Nephron progenitor cell (in vitro differentiated cells): ENCODE measurements at regions not wholly inside any gene's neighbourhood (a gene's known extent, or its start where the extent isn't known, plus 50 kb on each side); places are given as distances from the start of the nearest gene placed in this dataset.

Experiments
- DNase-seq: peaks from one replicate; pipeline ENCODE4 v3.0.0; 2021
- H3K27ac Mint-ChIP-seq: 2 replicates; pipeline ENCODE4 v1.8.0; 2021; ENCODE audit warnings: mild to moderate bottlenecking, moderate library complexity, mixed read lengths
- H3K27me3 Mint-ChIP-seq: 2 replicates; pipeline ENCODE4 v1.8.0; 2021; ENCODE audit warnings: mild to moderate bottlenecking, low read depth, mixed read lengths; ENCODE audit not compliant: poor library complexity
- H3K36me3 Mint-ChIP-seq: 2 replicates; pipeline ENCODE4 v1.8.0; 2021; ENCODE audit warnings: low read depth, mixed read lengths
- H3K4me1 Mint-ChIP-seq: 2 replicates; pipeline ENCODE4 v1.8.0; 2021; ENCODE audit warnings: mixed read lengths
- H3K4me3 Mint-ChIP-seq: 2 replicates; pipeline ENCODE4 v1.8.0; 2021; ENCODE audit warnings: mild to moderate bottlenecking, moderate library complexity, mixed read lengths
- H3K9me3 Mint-ChIP-seq: 2 replicates; pipeline ENCODE4 v1.8.0; 2021; ENCODE audit warnings: mild to moderate bottlenecking, moderate library complexity, mixed read lengths
- CTCF ChIP-seq: fragments of 200-600 bp; sonication (generic); IDR thresholded peaks from 2 replicates; pipeline ENCODE4 v1.5.0; 2021; ENCODE audit warnings: antibody characterized with exemption

GRCh38 chr1:212519131-212519530 lies 86.4 kb downstream of the NENF start:
- Mint-ChIP-seq H3K9me3 (no peaks in the 10 kb centered on the region), H3K27ac (no peak overlapping the region), H3K36me3 (no peaks in the 10 kb centered on the region), H3K27me3 (peaks cover 25% of the 10 kb centered on the region), H3K4me1 (peaks cover 19% of the 10 kb centered on the region), H3K4me3 (no peak overlapping the region)
- no peak for TF ChIP-seq CTCF
- no peak for DNase-seq

- no peak for TF ChIP-seq CTCF
- Mint-ChIP-seq H3K4me3 (no peak overlapping the region), H3K9me3 (no peaks in the 10 kb centered on the region), H3K27me3 (peaks cover 21% of the 10 kb centered on the region), H3K36me3 (no peaks in the 10 kb centered on the region), H3K4me1 (peaks cover 17% of the 10 kb centered on the region), H3K27ac (no peak overlapping the region)
- no peak for DNase-seq
Observed at GRCh38 chr1:212520299-212520698, 87.6 kb downstream of the NENF start.

- H3K36me3 Mint-ChIP-seq = no peaks in the 10 kb centered on the region
- no peak overlapping the region for H3K4me3 Mint-ChIP-seq
- no peak overlapping the region for H3K27ac Mint-ChIP-seq
Observed at GRCh38 chr1:212520746-212521145, 87.8 kb upstream of the ATF3 start.

GRCh38 chr1:212525479-212526110 lies 83.0 kb upstream of the ATF3 start:
- Mint-ChIP-seq H3K36me3 (no peaks in the 10 kb centered on the region), H3K4me1 (no peaks in the 10 kb centered on the region), H3K9me3 (no peaks in the 10 kb centered on the region), H3K27ac (no peak overlapping the region), H3K4me3 (no peak overlapping the region), H3K27me3 (peaks cover 2% of the 10 kb centered on the region)
- no peak for TF ChIP-seq CTCF
- no peak for DNase-seq

More at GRCh38 chr1:212520746-212521145, 87.8 kb upstream of the ATF3 start:
- Mint-ChIP-seq H3K9me3 (no peaks in the 10 kb centered on the region), H3K4me1 (peaks cover 13% of the 10 kb centered on the region), H3K27me3 (peaks cover 16% of the 10 kb centered on the region)
- DNase-seq = no peak
- no peak for TF ChIP-seq CTCF

- TF ChIP-seq CTCF = no peak
Observed at GRCh38 chr1:212526111-212526491, 82.5 kb upstream of the ATF3 start.

GRCh38 chr1:212528501-212528900 lies 80.1 kb upstream of the ATF3 start:
- H3K27me3 Mint-ChIP-seq = peaks cover 7% of the 10 kb centered on the region
- no peak overlapping the region for H3K27ac Mint-ChIP-seq
- H3K4me3 Mint-ChIP-seq = no peak overlapping the region
- no peak for DNase-seq
- no peaks in the 10 kb centered on the region for H3K36me3 Mint-ChIP-seq
- H3K9me3 Mint-ChIP-seq = no peaks in the 10 kb centered on the region
- no peaks in the 10 kb centered on the region for H3K4me1 Mint-ChIP-seq
- no peak for TF ChIP-seq CTCF

More at GRCh38 chr1:212526111-212526491, 82.5 kb upstream of the ATF3 start:
- Mint-ChIP-seq H3K4me3 (no peak overlapping the region), H3K36me3 (no peaks in the 10 kb centered on the region), H3K4me1 (no peaks in the 10 kb centered on the region), H3K27ac (no peak overlapping the region), H3K27me3 (peaks cover 2% of the 10 kb centered on the region), H3K9me3 (no peaks in the 10 kb centered on the region)
- no peak for DNase-seq
